Stromal cell of bone marrow (primary cell): ENCODE measurements at regions not wholly inside any gene's neighbourhood (a gene's known extent, or its start where the extent isn't known, plus 50 kb on each side); places are given as distances from the start of the nearest gene placed in this dataset.
"Not testable (repeated sequence)": the region's sequence is repeated elsewhere in the genome, so short reads cannot be mapped to it uniquely, and the experiment has no call there.

ENCODE experiments used
- DNase-seq: peaks from one replicate; pipeline ENCODE4 v3.0.0-alpha.2; 2012; ENCODE audit warnings: low read depth

DNA sequence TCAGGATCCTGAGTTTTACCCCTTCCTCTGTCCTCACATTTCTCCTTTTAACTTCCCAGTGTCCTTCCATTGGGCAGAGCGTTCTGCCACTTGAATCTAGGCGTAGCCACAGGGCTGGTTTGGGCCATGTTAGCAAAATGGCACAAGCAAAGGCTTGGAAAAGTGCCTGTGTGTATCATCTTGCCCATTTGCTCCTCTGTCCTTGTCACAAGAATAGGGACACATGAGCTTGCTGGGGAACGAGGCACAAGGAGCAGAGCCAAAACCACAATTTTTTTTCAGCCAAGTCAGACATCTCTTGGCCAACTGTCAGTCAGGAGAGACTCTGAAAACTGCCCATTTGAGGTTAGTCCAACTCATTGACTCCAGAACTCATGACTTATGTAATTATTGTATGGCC, 285.2 kb downstream of the ZNF248 start:
- no peak for DNase-seq

DNA sequence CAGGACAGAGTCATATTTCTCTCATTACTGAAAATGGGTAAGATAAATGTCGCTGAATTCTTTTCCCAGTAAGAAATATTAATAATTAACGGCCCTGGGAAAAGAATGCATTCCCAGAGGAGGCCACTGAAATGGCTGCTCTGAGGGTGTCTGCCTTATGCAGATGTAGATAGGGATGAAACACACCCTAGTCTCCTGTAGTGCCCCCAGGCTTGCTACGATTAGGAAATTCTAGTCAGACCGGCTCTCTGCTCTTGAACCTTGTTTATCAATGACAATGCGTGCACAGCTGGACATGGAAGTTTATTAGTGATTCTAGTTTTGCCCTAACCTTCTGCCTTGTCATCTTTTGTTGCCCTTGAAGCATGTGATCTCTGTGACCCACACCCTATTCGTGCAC, 291.1 kb downstream of the ZNF248 start:
- DNase-seq, result no peak

DNA sequence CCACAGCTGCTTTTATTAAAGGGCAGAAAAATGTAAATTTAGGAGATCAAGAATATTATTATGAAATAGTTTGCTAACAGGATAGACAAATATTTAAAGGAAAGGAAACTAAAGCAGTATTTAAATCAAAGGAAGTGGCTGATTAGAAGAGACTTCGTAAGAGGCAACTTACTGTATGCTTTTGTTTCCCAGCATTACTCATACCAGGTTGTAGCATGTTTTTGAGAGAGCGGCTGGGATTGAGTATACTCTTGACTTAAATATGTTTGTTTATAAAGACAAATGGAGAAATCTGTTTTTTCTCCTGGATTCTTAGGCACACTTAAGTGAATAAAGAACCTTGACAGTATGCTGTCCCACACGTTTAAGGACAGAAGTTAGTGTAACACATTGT, 293.7 kb downstream of the ZNF248 start:
- DNase-seq, result no peak

DNA sequence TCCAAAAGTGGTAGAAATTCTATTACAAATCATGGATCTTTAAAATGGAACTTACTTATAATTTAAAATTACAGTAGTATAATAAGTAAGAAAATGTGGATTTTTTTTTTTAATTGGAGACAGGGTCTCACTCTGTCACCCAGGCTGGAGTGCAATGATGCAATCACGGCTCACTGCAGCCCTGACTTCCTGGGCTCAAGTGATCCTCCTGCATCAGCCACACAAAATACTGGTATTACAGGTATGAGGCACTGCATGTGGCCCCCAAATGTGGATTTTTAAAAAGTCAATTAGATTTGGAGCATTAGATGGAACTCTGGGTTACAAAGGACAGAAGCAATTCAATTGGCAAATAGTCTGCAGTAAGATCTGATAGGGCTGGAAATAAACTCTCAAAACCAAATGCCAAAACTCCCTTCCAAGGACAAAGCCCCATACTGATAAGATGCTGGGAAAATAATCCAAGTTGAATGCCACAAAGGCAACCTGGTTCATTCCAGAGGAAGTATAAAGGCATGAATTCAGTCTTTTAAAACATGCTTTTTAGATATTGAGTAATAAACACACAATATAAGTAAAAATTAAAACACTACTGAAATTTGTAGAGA, 294.2 kb downstream of the ZNF248 start:
- no peak for DNase-seq

DNA sequence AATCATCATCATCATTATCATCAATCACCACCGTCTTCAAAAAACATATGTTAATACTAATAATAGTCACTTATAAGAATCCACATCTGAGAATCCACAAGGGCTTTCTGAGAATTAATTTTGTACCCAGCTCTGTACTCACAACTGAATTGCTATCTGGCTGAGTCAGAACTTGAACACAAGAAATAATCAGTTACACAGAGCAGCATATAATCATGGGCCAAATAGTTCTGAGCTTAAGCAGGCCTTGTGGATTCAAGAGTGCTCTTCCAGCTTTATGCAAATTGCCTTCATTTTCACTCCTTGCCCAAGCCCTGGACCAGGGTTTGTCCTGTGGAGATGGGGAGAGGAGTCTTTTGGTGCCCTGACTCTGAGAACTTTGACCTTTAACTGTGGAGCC, 304.5 kb downstream of the ZNF248 start:
- DNase-seq, result no peak

DNA sequence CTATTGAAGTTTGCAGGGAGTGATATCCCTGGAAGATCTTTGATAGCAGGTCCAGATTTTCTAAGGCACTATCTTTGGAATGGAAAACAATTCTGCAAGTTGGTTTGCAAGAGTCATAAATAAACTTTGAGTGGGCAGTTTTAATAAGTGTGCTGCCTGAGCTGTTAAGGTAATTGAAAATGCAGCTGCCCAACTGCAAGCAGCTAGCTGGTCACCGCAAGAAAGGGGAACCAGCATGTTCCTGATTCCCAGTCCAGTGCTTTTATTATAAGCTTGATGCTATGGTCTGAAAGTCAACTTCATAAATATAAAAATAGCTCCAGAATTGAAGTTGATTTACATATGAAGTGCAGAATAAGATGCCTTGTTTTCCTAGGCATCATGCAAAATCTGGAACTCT, 308.4 kb downstream of the ZNF248 start:
- no peak for DNase-seq

DNA sequence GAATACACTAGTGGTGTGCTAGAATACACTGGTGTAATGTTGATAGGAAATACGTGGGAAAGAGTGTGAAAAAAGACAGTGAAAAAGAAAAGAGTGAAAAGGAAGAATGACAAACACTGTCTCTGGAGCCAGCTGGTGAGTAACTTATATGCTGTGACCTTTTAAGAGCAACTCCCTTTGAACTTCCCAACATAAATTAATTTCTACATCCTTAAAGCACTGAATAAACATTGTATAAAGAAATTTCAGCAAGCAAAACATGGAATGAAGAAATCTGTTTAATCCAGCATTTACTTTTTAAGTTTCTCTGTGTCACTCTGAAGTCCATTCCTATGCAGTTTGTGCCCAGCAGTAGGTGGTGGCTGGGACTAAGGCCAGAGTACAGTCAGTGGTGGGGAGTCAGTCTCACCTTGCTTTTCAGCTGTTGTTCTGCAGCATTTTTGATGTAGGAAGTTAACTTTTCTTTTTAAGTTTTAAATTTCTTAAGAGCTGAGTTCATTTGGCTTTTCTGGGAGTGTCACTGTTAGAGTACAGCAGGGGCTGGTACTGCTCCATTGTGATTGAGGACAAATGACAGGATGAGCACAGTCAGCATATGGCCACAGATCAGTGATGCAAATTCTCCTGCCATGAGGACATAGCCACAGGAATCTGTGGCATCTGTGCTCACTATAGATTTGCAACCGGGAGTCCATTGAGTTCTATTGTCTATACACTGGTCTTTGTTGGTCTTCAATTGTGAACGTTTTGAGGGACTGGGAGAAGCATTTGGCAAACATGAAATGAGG, 321.8 kb downstream of the ZNF248 start:
- DNase-seq, result no peak

DNA sequence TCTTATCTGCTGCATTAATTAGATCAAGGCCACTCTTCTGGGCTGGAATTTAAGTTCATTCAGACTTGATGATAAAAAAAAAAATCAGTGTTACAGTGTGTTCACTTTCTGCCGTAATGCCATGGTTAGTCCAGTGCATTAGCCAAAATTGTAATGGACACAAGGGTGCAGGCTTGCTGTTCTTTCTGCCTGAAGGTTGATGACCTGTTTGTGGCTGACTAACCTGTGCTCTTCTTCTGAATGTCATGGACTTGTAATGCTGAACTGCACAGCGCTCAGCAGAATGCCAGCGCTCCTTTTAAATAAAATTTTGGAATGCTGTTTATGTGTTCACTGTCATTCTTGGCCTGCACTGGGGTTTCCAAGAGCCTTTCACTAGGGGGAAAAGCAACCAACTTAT, 323.2 kb downstream of the ZNF248 start:
- no peak for DNase-seq

DNA sequence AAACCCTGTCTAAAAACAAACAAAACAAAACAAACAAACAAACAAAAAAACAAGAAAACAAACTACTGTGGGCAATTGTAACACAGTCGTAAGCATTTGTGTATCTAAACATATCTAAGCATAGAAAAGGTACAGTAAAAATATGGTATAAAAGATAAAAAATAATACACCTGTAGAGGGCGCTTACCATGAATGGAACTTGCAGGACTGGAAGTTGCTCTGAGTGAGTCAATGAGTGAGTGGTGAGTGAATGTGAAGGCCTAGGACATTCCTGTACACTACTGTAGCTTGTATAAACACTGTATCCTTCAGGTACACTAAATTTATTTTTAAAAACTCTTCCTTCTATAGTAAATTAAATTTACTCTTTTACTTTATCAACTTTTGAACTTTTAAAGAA, 332.0 kb downstream of the ZNF248 start:
- peak; percentile 3 for DNase-seq

DNA sequence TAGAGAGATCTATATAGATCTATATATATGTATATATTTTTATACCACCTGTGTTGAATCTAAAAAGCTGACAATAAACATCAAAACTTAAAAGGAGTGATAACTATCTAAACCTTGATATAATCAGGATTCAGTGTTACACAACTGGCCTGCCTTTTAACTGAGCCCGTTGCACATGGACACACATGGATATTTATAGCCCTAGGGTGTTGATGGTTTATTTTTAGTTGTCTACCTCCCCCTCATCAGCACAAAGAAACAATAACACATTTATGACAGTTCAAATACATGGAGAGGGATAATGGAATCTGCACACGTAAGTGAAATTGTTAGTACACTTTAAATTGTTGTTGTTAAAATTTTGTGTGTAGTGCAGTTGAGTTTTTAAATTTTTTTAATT, 336.9 kb downstream of the ZNF248 start:
- no peak for DNase-seq

DNA sequence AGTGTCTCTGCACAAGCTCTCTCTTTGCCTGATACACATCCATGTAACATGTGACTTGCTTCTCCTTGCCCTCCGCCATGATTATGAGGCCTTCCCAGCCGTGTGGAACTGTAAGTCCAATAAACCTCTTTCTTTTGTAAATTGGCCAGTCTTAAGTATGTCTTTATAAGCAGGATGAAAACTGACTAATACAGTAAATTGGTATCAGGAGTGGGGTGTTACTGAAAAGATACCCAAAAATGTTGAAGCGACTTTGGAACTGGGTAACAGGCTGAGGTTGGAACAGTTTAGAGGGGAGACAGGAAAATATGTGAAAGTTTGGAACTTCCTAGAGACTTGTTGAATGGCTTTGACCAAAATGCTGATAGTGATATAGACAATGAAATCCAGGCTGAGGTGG, 346.9 kb downstream of the ZNF248 start:
- DNase-seq, result not testable (repeated sequence)

DNA sequence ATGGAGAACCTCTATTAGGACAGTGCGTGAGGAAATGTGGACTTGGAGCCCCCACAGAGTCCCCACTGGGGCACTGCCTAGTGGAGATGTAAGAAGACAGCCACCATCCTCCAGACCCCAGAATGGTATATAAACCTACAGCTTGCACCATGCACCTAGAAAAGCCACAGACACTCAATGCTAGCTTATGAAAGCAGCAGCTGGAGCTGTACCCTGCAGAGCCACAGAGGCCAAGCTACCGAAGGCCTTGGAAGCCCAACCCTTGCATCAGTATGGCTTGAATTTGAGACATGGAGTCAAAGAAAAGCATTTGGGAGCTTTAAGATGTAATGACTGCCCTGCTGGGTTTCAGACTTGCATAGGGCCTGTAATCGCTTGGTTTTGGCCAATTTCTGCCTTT, 361.3 kb downstream of the ZNF248 start:
- DNase-seq, result no peak

DNA sequence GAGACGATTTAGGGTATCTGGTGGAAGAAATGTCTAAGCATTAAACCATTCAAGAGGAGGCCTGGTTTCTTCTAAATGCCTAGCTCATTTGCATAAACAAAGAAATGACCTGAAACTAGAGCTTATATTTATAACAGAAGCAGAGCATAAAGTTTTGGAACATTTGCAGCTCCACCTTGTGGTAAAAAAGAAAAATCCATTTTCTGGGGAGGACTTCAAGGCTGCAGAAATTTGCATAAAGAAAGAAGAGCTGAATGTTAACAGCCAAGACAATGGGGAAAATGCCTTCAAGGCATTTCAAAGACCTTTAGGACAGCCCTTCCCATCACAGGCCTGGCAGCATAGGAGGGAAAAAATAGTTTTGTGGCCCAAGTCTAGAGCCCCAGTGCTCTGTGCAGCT, 362.0 kb downstream of the ZNF248 start:
- peak; percentile 18 for DNase-seq

DNA sequence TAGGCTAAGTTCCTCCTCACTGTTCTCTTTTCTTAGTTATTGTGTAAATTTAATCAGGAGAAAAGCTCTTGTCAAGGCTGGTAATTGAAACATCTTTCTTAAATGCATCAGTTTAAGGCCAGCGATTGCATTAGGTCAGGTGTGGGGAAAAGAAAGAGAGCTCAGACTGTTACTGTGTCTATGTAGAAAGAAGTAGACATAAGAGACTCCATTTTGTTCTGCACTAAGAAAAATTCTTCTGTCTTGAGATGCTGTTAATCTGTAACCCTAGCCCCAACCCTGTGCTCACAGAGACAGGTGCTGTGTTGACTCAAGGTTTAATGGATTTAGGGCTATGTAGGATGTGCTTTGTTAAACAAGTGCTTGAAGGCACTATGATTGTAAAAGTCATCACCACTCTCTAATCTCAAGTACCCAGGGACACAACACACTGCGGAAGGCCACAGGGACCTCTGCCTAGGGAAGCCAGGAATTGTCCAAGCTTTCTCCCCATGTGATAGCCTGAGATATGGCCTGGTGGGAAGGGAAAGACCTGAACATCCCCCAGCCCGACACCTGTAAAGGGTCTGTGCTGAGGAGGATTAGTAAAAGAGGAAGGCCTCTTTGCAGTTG, 364.1 kb downstream of the ZNF248 start:
- DNase-seq, result not testable (repeated sequence)

DNA sequence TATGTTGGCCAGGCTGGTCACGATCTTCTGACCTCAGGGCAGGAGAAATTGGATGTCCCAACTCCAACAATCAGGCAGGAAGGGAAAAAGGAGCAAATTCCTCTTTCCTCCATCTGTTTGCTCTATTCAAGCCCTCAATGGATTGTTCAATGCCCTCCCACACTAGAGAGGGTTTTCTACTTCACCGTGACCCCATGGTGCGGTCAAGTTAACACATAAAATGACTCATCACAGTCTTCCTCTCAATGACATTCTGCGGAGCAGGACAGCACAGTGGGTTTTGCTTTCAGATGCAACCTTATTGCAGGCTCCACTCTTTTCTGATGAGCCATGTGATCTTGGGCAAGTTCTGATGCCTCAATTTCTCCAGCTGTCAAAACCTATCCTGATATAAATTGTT, 364.9 kb downstream of the ANKRD30A start:
- DNase-seq, result no peak

DNA sequence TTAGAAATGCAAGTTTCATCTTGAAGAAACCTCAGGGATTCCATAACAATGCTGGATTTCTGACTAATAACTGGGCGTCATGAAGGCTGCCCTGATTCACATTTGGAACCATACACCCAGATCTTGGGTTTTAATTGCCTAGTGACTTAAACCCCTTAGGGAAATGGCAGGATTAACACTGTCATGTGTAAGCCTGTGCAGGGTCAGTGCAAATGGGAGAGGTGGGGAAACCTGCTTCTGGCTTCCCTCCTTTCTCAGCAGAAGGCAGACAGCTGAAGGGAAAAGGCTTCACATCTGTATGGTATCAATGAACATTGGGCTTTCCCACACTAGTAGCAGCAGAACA, 364.2 kb downstream of the ANKRD30A start:
- no peak for DNase-seq

DNA sequence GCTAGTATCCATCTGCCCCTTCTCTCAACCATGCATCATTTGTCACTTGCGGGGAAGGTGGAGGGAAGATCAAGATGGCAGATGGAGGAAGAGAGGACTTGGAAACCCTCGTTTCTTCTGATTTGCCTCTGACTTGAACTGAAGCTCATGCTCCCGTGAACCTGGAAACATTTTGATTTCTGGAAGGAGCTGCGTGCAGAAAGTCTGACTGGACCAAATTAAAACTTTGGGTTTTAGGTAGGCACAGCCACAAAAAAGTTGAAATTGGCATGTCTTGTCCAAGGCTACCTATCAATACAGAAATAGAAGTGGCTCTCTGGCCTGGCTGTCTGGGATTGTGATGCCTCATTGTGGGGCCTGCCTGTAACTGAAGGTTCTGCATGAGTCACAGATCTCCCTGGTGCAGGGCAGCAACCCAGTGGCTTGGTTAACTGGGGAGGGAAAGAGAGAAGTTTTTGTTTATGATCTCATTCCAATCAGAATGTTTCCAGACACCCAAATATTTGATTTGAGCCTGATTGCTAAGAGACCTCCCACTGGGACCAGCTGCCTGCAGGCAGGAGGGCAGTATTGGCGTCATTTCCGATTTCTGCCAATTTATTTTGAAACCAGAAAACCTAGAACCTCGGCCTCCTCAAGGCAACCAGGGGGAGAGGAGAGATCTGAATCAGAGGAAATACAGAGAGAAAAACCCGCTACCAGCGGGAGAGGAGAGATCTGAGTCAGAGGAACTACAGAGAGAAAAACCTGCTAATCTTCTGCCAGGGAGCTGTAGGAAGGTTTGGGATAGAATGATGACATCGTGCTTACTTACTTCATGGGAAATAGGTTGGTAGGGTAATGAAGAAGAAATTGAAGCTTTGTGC, 363.6 kb downstream of the ANKRD30A start:
- peak; percentile 85 for DNase-seq

DNA sequence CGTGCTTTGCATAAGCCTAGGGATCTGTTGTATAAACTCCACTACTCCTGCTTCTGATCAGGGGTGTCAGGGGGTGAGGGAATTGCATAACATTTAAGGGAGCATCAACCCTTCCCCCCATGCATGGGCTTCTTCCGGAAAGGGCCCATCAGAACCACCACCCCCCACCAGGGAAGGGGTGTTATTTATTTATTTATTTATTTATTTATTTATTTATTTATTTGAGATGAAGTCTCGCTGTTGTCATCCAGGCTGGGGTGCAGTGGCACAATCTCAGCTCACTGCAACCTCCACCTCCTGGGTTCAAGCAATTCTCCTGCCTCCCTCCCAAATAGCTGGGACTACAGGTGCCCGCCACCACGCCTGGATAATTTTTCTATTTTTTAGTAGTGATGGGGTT, 355.2 kb downstream of the ANKRD30A start:
- not testable (repeated sequence) for DNase-seq

DNA sequence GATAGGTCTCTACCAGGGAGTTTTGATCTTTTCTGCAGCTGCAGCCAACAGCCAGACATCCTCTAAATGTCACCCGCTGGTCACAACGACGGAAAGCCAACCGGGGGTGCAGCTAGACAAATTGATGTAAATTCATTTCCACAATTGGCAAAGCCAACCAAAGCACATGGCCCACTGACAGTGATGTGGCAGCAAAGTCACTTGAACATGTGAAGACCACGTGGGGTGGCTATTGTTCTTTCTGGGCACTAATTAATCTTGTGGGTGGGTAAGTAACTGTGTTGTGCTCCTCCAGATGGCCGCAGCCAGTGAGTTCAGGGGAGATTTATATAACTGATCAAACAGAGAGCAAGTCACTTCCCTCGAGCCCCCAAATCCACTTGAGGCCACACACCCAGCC, 354.1 kb downstream of the ANKRD30A start:
- DNase-seq, result no peak

DNA sequence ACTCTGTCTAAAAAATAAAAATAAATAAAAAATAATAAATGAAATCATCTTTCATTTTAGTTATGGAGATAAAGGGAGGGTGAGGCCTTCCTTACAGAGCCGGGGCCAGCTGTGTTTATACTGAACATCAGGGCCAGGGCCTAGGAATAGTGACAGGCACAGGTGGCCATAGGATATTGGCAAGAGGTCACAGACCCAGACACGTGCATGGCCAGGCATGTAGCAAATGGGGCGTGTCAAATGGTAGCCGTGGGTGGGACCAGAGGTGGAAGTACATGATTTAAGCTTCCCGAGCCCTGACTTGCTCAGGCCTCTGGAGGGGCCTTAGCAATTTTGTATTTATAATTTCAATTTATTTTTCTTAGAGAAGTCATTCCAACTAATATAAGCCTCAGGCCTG, 353.0 kb downstream of the ANKRD30A start:
- no peak for DNase-seq

DNA sequence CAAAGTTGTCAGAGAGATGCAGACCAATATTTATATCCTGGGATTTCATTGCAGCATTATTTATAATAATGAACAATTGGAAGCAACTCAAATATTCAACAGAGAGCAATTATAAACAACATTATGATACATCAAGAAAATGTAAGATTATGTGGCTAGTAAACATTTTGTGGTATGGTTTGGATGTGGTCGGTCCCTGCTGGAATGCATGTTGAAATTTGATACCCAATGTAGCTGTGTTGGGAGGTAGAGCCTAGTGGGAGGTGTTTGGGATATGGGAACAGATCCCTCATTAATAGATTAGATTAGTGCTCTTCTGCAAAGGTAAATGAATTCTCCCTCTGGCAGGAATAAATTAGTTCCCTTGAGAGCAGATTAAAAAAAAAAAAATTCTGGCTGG, 350.9 kb downstream of the ANKRD30A start:
- DNase-seq, result no peak

DNA sequence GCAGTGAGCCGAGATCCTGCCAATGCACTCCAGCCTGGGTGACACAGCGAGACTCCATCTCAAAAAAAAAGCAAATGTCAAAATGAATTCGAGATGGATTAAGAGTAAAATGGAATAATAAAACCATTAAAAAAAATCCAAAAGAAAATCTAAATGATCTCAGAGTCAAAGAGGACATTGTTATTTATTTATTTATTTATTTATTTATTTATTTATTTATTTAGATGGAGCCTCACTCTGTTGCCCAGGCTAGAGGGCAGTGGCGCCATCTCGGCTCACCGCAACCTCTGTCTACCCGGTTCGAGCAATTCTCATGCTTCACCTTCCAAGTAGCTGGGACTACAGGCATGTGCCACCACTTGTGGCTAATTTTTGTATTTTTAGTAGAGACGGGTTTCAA, 349.2 kb downstream of the ANKRD30A start:
- no peak for DNase-seq

DNA sequence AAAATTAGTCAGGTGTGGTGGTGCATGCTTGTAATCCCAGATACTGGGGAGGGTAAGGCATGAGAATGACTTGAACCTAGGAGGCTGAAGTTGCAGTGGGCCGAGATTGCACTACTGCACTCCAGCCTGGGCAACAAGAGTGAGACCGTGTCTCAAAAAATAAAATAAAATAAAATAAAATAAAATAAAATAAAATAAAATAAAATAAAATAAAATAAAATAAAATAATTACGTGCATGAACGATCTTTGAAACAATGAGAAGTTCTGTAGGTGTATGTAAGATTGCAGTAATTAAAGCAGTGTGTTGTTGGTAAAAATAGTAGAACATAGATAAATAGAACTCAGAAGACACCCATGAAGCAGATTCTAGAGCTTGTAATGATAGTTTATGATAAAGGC, 348.5 kb downstream of the ANKRD30A start:
- no peak for DNase-seq
